HG03342 (cell line): ENCODE measurements at regions not wholly inside any gene's neighbourhood (a gene's known extent, or its start where the extent isn't known, plus 50 kb on each side); places are given as distances from the start of the nearest gene placed in this dataset.
"Not testable (repeated sequence)": the region's sequence is repeated elsewhere in the genome, so short reads cannot be mapped to it uniquely, and the experiment has no call there.

Experiments used
- ATAC-seq: cut with Tn5 transposase; IDR thresholded peaks from one replicate; pipeline ENCODE4 v1.9.1; 2021; ENCODE audit warnings: mild to moderate bottlenecking, moderate library complexity; ENCODE audit not compliant: unreplicated experiment

DNA sequence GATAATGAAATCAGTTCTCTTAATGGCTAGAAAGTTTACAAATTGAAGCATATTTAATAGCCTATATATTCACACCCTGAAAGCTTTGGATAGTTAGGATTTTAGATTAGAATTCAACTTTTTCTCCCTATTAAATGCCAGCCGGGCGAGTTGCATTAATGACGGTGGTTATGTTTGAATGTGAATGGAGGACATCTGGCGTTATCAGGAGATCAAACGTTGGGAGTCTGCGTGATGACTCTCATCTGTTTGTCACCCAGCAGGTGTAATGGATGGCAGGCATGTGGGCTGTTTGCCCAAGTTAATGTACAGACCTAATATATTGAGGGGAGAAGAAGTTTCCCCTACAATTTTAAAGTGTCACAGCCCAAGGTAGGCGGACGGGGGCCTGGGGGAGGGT lies 1227.7 kb upstream of the WWC1 start:
- no peak for ATAC-seq

DNA sequence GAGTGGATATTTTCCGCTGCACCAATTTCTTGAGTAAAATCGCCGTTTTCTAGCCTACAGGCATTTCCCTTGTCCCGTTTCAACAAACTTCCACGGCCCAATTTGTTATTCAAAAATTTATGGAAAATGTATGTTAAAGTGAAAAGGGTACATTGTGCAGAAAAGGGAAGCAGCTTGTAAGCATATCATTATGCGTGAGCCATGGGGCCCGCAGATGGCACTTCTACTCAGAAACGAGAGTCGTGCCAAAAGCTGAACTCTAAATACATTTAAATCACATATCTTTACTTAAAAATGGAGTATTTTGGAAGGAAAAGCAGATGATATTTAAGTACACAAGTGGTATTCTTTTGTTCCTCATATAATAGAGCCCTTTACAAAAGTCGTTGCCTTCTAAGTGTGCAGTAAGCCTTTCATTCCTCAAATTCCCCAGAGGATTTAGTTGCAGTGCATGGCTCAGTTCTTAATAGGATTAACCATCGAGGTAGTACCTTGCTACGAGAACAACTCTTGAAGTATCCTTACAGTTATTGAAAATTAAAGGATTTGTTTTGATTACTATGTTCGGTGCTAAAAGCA lies 1227.2 kb upstream of the WWC1 start:
- no peak for ATAC-seq

DNA sequence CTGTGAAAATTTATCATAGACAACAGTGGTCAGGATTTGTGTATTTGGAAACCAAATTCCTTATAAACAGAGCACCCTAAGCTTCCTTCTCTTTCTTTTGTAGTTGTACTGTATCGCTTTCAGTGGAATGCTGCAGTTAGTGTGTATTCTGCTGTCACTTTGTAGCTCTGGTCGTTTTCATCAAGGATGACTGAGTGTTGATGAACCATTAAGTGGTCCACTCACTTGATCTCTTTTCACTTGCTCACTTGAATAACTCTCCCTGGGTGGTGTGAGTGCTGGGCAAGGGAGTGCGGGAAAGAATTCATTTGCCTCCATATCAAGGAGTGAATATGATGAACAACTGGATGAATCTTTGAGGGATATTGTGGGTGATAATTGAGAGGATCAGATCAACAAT lies 1225.7 kb upstream of the WWC1 start:
- no peak for ATAC-seq

DNA sequence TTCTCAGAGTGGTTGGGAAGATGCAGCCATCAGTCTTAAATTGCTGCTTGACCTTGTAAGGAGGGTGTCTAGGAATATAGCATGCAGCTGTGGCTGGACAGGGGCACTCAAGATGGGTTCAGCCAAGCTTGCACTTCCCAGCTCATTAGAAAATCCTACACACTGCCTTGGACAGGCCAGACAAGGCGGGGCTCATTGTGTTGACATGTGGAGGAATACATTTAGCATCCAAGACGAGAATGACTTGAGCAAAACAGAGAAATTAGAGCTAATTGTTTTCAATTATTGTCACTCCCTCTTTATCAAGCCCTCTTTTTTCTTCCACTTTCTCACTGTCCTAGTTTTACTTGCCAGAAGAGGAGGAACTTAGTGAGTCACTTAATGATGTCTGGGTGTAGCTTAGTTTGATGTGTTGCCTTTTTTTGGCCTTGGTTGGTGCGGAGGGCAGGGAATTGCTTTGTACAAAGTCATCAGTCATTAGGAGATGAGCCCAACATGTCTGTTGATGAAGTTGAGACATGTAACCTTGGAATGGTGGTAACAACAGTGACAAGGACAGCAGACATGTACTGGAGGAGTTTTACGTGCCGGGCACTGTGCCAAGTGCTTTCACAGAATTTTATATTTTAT lies 1219.3 kb upstream of the WWC1 start:
- ATAC-seq, result no peak

DNA sequence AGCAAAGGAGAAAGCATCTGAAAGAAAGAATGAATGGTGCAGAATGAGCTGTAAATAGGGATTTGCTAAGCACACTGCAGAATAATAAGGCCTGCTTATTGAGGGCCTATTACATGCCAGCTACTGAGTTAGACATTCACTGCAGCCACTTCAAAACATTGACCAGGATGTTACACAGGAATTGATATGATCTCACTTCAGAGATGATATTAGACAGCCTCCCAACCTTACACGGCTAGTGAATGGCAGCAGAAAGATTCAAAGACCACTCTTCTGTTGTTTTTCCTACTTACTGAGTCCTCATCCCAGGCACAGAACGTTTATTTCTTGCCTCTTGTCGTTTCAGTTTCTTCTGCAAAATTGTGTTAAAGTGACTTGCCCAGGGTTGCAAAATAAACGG lies 1209.9 kb upstream of the WWC1 start:
- ATAC-seq, result no peak

DNA sequence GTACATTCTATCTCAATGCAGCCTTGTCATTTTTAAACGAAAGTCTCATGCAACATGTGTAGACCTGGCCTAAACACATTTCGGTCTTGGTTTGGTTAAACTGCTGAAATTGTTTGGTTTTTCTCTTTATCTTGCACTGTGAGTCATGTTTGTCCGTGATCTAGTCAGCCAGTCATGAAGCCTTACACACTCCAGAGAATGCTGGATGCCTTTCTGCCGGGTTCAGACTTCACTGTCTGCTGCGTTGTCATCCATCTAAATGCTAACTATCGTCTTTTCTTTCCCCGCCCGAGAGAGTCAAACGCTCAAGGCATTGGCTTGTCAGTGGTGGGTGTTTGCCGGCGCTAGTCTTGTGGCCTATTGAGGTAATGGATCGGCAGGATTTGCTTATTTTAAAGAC lies 1194.6 kb upstream of the WWC1 start:
- no peak for ATAC-seq

DNA sequence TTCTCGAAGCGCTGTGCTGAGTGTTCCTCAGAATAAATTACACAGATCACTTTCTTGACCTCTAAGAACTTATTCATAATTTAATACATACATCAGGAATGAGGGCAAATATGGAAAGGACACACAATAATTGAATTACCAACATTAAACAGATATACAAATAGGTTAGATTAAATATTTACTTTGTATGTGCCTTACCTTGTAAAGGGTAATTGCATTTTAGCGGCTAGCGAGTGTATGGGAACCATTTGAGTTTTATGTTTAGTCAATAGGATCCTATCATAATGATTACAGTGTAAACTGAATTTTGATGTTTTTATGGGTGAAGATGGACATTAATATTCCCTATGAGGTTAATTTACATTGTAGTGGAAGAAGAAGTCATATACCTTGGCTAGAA lies 1187.1 kb upstream of the WWC1 start:
- ATAC-seq, result no peak

DNA sequence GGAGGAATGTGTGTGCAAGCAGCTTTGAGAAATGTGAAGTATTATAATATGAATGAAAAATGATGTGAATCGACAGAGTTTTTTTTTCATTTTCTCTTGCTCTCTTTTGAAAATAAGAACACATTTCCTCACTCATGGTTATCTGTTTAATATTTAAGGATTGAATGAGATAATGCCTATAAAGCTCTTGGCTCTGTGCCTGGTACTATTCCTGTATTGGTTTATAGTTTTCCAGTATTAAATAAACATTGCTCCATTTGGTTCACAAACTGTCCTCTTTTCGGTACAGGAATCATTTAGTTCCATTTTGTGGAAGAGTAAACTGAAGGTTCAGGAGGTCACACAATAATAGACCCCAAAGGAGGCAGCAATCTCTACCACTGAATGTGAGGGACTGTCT lies 1185.5 kb upstream of the WWC1 start:
- ATAC-seq, result no peak

DNA sequence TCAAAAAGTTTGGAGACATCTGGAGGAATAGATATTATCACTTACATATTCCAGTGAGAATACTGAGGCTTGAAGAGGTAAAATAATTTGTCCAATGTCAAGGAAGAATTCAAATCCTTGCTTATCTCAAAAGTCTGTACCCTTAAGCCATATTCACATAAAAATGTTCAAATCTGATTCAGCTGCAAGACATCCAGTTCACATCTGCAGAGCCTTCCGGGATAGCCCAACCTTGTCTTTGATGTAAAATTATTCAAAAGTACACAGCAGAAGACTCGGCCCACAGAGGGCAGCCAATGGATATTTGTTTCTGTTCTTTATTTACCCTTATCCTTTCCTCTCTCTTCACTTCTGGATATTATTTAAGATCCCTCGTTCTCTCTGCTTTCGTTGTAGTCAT lies 1183.8 kb upstream of the WWC1 start:
- ATAC-seq, result no peak

DNA sequence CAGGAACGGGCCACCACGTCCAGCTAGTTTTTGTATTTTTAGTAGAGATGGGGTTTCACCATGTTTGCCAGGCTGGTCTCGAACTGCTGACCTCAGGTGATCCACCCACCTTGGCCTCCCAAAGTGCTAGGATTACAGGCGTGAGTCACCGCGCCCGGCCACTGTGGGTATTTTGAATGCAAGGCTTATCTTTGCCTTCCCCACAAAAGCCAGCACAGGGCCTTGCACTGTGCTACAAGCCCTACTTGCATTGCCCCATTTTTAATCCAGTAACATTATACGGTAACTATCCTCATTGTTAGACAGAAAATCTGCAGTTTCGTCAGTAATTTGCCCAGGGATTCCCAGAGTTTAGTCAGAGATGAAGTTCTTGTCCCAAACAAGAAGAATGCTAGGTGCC lies 1183.2 kb upstream of the WWC1 start:
- not testable (repeated sequence) for ATAC-seq

DNA sequence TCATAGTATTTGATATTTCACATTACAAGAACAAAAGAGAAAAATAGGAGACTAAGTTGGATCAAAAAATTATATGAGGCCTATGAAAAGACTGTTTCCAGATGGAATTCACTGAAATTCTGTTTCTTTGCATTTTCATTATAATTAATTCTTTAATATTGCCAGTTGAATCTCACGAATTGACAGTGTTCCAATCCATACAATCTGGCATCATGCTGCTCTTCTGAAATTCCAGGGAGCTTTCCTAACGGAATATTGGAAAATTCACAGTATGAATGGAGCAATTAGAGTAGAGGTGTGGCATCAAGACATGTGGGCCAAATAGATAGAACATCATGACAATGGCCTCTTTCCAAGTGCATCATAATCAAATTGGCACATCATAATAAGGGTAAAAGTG lies 1178.9 kb upstream of the WWC1 start:
- no peak for ATAC-seq

DNA sequence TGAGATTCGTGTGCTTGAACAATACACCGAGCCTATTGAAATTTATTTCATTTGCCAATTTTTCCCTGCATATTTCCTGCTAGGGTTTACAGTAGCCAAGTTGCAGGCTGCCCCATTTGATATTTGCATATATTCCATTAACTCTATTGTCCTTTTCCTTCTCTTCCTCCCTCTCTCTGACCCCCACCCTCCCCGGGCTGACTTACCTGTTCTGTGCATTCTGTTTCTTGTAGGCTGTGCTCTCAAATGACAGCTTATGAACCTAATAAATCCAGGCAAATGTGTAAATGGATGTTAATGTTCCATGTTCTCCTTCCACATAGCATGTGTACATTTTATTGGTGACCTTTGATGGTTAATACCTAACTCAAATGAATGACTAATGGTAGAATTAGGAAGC lies 1169.2 kb upstream of the WWC1 start:
- ATAC-seq, result no peak

DNA sequence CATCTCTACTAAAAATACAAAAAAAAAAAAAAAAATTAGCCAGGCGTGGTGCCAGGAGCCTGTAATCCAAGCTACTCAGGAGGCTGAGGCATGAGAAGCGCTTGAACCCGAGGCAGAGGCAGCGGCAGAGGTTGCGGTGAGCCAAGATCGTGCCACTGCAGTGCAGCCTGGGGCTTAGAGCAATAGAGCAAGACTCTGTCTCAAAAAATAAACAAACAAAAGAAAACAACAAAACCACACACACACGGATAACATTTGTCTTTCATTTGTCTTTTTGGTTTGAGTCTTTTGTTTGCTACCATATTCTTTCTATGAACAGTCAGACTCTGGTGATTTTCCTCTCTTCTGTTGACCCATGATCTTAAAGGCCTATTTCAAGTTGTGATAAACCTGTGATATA lies 1168.3 kb upstream of the WWC1 start:
- ATAC-seq, result no peak

DNA sequence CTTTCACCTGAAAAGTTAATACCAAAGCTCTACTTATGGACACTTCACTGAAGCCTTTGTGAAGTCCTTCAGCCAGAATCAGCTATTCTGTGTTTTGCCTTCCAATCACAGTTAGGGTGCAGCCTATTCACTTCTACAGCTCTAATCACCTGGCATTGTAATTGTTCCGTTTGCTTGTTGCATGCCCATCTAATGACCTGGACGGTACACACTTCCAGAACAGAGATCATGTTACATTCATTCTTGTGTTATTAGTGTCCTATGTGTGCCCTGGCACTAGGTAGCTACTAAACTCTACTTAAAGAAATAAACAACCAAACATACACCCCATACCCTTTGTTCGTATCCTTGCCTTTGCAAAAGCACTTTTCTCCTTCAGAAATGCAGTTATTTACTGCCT lies 1162.9 kb upstream of the WWC1 start:
- ATAC-seq, result no peak

DNA sequence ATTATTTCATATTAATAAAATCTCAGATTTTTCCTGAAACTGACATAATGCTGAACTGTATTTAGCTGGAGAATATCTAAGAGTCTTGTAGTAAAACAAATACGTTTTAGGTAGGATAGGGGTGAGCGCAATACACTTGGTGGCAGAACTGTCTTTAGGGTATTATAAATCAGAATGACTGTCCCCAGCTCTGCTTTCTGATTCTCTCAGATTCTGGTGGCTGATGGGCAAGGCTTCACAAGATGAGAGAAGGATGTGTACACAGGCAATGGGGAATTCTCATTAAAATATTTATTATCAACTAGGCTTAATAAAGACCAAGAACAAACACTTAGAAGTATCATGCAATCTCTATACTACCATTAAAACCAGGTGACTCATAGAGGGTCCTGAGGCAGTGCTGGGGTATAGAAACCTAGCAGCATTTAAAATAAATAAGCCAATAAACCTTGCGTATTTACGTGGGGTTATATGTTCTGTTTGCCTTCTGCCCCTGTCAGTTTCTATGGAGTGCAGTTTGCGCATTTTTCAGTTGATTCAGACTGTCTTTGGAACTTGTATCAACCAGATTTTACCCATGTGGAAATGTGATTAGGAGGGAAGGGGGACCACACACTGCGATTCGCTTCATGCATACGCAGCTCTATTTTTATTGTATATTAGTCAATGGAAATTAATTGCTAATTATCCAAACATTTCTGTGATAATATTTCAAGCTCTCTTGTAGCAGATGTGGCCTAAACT lies 1150.7 kb upstream of the WWC1 start:
- no peak for ATAC-seq

DNA sequence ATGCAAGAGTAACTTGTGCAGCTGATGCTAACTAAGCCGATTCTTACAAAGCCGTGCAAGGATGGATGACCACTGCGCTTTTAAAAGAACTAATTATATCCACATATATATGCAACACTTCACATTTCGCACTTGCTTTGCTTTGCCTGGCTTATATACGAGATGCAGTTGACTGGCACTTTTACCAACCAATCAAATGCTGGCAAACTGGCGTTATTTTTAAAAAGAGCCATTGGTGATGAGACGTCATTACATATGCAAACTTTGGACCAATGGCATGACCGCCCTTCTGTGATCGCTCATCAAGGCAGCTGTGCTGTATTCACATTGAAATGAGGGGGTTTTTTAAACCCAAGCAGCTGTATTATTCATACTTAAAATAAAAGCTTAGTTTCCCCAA lies 1147.7 kb upstream of the WWC1 start:
- ATAC-seq, result no peak

DNA sequence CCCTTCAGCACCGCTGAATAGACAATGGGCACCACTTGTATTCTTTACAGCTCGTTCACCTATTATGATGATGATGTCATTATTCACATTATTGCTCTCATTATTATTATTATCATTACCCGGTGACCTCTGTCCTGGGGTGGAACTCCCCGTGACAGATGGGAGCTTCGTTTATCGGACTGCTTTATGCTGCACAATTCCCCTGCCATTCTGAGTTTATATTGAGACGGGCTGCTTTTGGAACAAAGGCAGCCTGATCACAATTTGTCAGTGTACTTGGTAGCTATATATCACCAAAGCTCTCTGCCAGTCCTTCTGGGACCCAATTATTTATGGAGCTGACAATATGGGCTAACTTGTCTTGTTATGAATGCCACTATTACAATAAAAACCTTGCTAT lies 1145.6 kb upstream of the WWC1 start:
- no peak for ATAC-seq

DNA sequence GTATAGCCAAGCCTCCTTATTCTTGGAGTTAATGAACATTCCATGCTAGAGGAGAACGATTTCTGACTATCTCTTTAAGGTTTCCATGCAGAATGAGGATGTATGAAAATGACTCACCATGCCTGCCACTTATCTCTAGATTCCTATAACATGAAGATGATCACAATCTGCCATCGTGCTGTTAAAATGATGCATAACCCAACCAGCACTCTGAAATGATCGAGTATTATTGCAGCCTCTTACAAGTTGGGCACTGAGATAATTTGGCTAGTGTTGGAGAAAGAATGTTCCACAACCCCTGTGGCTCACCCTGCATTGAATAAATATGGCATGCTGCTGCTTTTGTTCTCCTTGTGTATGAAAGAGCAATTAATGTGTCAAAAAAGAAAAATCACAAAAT lies 1143.6 kb upstream of the WWC1 start:
- no peak for ATAC-seq

DNA sequence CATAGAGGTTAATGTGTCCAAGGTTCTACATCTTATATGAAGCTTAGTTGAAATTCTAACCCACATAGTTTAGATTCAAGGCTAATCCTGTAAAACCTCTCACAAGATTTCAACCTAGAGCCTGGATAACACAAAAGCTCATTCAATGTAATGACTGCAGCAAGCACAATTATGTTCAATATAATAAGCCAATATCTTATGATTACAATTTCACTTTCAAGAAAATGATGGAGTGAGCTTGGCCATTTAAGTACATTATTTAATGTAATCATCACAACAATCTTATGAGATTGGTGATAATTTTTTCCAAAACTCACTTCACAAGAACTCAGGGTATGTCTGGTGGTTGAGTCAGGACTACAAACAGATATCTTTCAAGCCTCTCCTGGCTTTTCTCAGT lies 1140.8 kb upstream of the WWC1 start:
- ATAC-seq, result no peak

DNA sequence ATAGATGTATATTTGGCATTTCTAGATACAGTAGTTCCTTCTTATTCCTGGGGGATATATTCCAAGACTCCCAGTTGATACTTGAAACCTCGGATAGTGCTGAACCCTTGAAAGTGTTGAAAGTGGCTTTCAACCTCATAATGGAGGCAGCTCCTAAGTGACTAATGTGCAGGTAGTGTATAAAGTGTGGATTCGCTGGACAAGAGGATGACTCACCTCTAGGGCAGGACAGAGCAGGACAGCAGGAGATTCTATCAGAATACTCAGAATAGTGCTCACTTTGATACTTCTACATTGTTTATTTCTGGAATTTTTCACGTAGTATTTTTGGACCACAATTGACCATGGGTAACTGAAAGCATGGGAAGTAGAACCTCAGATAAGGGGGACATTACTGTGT lies 1138.9 kb upstream of the WWC1 start:
- no peak for ATAC-seq

DNA sequence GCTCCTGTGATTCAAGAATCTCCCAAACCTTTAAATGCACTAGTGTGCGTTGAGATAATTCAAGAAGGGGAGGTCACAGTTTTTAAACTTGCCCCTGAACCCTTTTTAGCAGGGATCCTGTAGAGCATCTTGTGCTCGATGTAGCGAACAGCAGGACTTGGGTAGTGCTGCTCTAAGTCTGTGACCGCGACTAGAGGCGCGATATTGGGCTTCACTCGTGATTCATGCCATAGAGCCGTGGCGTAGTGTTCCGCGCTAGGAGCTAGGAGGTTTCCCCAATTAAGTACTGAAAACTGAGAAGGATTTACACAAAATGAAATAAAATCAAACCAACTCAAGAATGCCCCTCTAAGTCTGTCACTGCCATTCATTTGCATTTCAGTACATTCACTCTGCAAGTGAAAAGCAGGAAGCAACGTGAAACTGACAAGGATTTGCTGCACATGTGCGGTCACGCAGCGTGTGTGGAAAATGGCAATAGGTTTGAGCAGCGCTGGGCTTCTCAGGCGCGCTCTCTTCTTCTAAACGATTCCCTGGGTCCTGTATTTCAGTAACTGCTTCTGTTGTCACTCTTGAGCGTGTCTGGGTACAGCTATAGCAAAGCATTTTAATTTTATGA lies 1135.9 kb upstream of the WWC1 start:
- ATAC-seq, result no peak

DNA sequence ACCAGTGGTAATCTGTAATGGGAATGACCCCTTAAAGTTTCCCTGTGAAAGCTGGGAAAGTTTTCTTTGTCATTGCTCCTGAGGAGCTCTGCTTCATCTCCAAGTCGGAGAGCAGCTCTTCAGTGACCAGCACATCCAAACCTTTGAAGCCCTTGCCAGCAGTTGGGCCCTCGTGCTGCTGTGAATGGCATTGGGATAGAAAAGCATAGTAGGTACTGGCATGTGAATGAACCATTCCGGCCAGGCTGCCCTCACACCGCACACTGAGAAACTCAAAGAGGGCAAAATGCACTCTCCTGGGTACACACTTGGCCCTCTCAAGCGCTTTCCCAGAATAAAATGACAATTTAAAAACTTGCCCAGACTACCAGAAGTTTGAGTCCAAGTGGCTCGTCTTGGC lies 1135.0 kb upstream of the WWC1 start:
- ATAC-seq, result no peak
